Endodermal cell (in vitro differentiated cells): ENCODE measurements at regions not wholly inside any gene's neighbourhood (a gene's known extent, or its start where the extent isn't known, plus 50 kb on each side); places are given as distances from the start of the nearest gene placed in this dataset.
"Not testable (repeated sequence)": the region's sequence is repeated elsewhere in the genome, so short reads cannot be mapped to it uniquely, and the experiment has no call there.

Experiments
- DNase-seq: peaks from one replicate; pipeline ENCODE4 v3.0.0-alpha.2; 2017
- H3K27ac ChIP-seq: 2 replicates; pipeline ENCODE4 v1.5.1; 2013; ENCODE audit warnings: mild to moderate bottlenecking, low read depth, low read length, moderate library complexity
- H3K27me3 ChIP-seq: 2 replicates; pipeline ENCODE4 v1.6.1; 2013; ENCODE audit warnings: mild to moderate bottlenecking, low read length, moderate library complexity; ENCODE audit not compliant: insufficient read depth, control insufficient read depth, poor library complexity, severe bottlenecking
- H3K36me3 ChIP-seq: 2 replicates; pipeline ENCODE4 v1.7.0; 2013; ENCODE audit warnings: mild to moderate bottlenecking, low read length, moderate library complexity; ENCODE audit not compliant: control insufficient read depth, insufficient read depth
- H3K4me1 ChIP-seq: one replicate; pipeline ENCODE4 v1.7.0; 2013; ENCODE audit warnings: low read length; ENCODE audit not compliant: control insufficient read depth, insufficient read depth
- H3K4me3 ChIP-seq: 2 replicates; pipeline ENCODE4 v1.5.1; 2013; ENCODE audit warnings: mild to moderate bottlenecking, low read length, moderate library complexity
- H3K9ac ChIP-seq: 2 replicates; pipeline ENCODE4 v1.6.1; 2013; ENCODE audit warnings: mild to moderate bottlenecking, low read length, moderate library complexity; ENCODE audit not compliant: poor library complexity, severe bottlenecking; ENCODE audit errors: extremely low read depth
- H3K9me3 ChIP-seq: 2 replicates; pipeline ENCODE4 v1.6.1; 2013; ENCODE audit warnings: mild to moderate bottlenecking, low read length, moderate library complexity; ENCODE audit not compliant: control insufficient read depth
- H3K27ac Mint-ChIP-seq: 2 replicates; pipeline ENCODE4 v1.8.0; 2020; ENCODE audit warnings: mixed read lengths
- H3K27me3 Mint-ChIP-seq: 2 replicates; pipeline ENCODE4 v1.8.0; 2021; ENCODE audit warnings: mild to moderate bottlenecking, mixed read lengths; ENCODE audit not compliant: insufficient read depth
- H3K36me3 Mint-ChIP-seq: 2 replicates; pipeline ENCODE4 v1.8.0; 2020; ENCODE audit warnings: low read depth, mixed read lengths
- H3K4me1 Mint-ChIP-seq: 2 replicates; pipeline ENCODE4 v1.8.0; 2020; ENCODE audit warnings: mixed read lengths
- H3K4me3 Mint-ChIP-seq: 2 replicates; pipeline ENCODE4 v1.8.0; 2020; ENCODE audit warnings: mild to moderate bottlenecking, moderate library complexity, mixed read lengths
- H3K9me3 Mint-ChIP-seq: 2 replicates; pipeline ENCODE4 v1.8.0; 2020; ENCODE audit warnings: mild to moderate bottlenecking, mixed read lengths
- WGBS, 2 experiments: methylation state at CpG; one replicate each; pipeline versions ENCODE4 v1.1.5 to v1.1.7; 2013; ENCODE audit warnings: missing lambda C conversion rate in 2 of 2, mixed read lengths in 1 of 2; ENCODE audit not compliant: insufficient coverage in 1 of 2, insufficient read length in 1 of 2; 5-methylcytosine and 5-hydroxymethylcytosine counted together
- TF ChIP-seq, protein P1 (sequence below): fragments of 200-600 bp; sonication (generic); conservative IDR thresholded peaks from 2 replicates; pipeline ENCODE4 v1.5.0; 2021; ENCODE audit warnings: antibody characterized with exemption, mild to moderate bottlenecking

DNA sequence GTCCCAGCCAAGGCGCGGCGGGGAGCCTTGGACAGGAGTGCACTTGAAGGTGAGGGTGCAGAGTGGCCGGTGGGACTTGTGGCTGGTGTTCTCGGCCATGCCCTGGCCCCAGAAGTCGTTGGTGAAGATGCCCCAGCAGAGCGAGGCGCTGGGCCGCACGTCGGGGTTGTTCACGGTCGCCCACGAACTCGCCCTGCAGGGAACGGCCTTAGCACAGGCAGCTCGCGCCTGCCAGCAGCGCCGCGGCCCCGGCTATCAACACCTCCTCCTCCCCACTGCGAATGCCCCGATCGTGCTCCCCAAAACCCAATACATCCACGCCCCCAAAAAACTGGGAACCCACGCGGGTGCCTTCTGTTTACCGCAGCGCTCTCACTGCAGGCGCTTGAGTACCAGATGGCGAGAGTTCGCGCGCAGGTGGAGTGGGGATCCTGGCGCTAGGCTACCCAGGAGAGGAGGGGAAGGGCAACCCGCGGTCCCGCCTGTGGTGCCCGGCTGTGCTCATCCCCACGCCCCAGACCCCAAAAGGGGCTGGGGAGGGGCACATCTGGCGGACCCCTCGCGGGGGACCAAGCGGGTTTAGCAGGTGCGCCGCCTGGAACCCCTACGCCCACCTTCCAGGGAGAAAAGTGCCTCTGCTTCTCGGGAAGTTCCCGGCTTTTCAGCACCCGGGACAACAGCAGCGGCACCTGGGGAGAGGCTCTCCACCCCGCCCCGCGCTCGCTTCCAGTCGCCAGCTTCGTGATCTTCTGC lies 386.3 kb upstream of the TMTC1 start:
- Mint-ChIP-seq H3K4me1 (no peaks in the 10 kb centered on the region), H3K27me3 (peaks cover 24% of the 10 kb centered on the region), H3K36me3 (no peaks in the 10 kb centered on the region), H3K4me3 (peak overlapping the region; percentile 44), H3K9me3 (peaks cover 21% of the 10 kb centered on the region), H3K27ac (no peak overlapping the region)
- Histone ChIP-seq H3K27me3 (peaks cover 38% of the 10 kb centered on the region), H3K9me3 (no peaks in the 10 kb centered on the region), H3K9ac (no peak overlapping the region), H3K4me1 (no peaks in the 10 kb centered on the region), H3K27ac (no peak overlapping the region), H3K4me3 (peak overlapping the region; percentile 60), H3K36me3 (no peaks in the 10 kb centered on the region)
- TF ChIP-seq, protein P1, sequence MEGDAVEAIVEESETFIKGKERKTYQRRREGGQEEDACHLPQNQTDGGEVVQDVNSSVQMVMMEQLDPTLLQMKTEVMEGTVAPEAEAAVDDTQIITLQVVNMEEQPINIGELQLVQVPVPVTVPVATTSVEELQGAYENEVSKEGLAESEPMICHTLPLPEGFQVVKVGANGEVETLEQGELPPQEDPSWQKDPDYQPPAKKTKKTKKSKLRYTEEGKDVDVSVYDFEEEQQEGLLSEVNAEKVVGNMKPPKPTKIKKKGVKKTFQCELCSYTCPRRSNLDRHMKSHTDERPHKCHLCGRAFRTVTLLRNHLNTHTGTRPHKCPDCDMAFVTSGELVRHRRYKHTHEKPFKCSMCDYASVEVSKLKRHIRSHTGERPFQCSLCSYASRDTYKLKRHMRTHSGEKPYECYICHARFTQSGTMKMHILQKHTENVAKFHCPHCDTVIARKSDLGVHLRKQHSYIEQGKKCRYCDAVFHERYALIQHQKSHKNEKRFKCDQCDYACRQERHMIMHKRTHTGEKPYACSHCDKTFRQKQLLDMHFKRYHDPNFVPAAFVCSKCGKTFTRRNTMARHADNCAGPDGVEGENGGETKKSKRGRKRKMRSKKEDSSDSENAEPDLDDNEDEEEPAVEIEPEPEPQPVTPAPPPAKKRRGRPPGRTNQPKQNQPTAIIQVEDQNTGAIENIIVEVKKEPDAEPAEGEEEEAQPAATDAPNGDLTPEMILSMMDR, result no peak
- DNase-seq, result peak; percentile 91
- 26 to 46% methylated on average over 15 to 58 of the region's 58 CpGs for whole genome bisulfite sequencing, 2 experiments

DNA sequence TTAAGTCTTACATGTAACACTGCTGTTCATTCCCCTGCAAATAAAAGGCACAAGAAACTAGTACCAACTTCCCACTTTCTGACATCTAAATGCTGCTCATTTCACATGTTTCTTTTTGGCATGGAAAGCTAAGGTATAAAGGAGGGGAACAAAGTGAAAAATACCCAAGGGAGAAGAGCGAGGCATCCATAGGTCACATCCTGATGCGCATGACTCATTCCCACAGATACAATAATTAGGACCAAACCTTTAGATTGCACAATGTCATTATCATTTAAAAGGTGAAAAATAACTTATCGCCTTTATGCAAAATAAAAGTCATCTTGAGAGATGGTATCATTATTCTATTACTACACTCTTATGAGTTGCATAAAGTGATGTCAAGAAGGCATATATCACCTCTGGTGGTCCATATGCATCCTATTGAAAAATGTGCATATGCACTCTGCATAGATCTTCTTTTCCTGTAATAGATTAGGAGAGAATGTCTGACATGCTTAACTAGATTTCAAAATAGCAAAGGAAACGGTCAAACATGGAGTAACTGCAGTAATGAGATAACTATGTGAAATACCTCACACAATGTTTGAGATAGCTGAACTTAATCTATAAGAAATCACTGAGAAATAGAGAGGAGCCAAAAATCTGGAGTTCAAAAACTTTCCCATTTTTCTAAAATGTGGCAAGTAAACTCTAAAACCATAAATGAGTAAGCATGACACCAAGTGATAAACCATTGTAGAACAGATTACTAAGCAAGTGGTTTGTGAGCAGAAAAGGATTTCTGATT lies 382.5 kb upstream of the TMTC1 start:
- Mint-ChIP-seq H3K4me3 (no peak overlapping the region), H3K4me1 (no peaks in the 10 kb centered on the region), H3K27ac (no peak overlapping the region), H3K9me3 (peaks cover 11% of the 10 kb centered on the region), H3K27me3 (peaks cover 9% of the 10 kb centered on the region), H3K36me3 (peaks cover 3% of the 10 kb centered on the region)
- Histone ChIP-seq H3K9me3 (peaks cover 9% of the 10 kb centered on the region), H3K9ac (no peak overlapping the region), H3K4me3 (no peak overlapping the region), H3K36me3 (no peaks in the 10 kb centered on the region), H3K27me3 (peaks cover 32% of the 10 kb centered on the region), H3K4me1 (no peaks in the 10 kb centered on the region), H3K27ac (no peak overlapping the region)
- DNase-seq, result no peak
- WGBS, 2 experiments, result 83 to 93% methylated on average over 1 to 3 of the region's 4 CpGs
- TF ChIP-seq, protein P1, result no peak

DNA sequence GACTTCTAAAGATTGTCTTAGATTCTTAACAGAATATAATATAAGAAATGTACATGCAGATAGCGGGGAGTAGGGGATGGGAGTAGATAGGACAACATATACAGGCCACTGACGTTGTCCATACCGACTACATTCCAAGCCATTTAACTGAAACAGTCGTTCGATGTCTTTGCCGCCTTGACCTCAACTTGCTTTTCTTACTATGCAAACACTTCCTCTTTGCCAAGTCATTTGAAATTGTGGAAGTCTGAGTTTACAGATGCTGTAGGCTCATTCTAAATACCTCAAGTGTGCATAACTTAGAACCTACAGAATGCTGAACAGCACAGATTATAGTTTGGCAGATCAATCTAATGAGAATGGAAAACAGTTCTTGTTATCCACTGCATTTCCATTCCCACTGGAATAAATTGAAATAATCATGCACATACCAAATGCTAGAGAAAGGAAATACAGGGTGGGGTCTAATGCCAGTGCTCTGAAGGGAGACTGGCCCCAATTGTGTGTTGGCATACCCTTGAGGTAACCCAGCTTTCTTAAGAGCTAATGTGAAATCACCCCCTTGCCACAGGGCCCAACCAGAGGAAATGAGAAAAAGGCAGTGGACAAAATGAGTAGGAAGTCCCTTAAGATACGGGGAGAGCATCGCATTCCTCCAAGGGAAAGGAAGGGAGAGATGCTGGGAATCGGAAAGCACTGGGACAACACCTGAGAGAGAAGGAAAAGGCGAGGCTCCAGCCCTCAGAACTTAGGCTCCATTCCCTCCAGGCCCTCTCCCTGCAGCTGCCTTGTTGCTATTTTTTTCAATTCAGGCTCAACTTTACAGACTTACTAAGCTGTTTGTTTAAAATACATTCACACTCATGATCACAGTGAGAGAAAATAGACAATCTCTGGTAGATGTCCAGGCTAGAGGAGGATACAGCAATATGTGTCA lies 380.9 kb upstream of the TMTC1 start:
- Mint-ChIP-seq H3K4me1 (no peaks in the 10 kb centered on the region), H3K27ac (no peak overlapping the region), H3K9me3 (peaks cover 22% of the 10 kb centered on the region), H3K27me3 (no peaks in the 10 kb centered on the region), H3K4me3 (no peak overlapping the region), H3K36me3 (peaks cover 11% of the 10 kb centered on the region)
- no peak for DNase-seq
- peaks cover 16% of the 10 kb centered on the region for H3K27me3 ChIP-seq
- TF ChIP-seq, protein P1, result no peak
- H3K9me3 ChIP-seq, result peaks cover 21% of the 10 kb centered on the region
- no peaks in the 10 kb centered on the region for H3K4me1 ChIP-seq
- no peak overlapping the region for H3K27ac ChIP-seq
- no peaks in the 10 kb centered on the region for H3K36me3 ChIP-seq
- 94 to 96% methylated on average over 8 to 10 of the region's 10 CpGs for WGBS, 2 experiments
- H3K4me3 ChIP-seq, result no peak overlapping the region
- H3K9ac ChIP-seq, result no peak overlapping the region

DNA sequence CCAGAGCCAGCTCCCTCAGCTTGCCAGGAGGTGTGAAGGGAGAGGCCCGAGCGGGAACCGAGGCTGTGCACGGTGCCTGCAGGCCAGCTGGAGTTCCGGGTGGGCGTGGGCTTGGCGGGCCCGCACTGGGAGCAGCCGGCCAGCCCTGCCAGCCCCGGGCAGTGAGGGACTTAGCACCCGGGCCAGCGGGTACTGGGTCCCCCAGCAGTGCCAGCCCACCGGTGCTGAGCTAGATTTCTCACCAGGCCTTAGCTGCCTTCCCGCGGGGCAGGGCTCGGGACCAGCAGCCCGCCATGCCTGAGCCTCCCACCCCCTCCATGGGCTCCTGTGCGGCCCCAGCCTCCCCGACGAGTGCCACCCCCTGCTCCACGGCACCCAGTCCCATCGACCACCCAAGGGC lies 373.1 kb upstream of the TMTC1 start:
- not testable (repeated sequence) for H3K36me3 ChIP-seq, H3K27me3 Mint-ChIP-seq, H3K9ac ChIP-seq, H3K4me3 ChIP-seq, H3K4me1 ChIP-seq, H3K27ac Mint-ChIP-seq, H3K27me3 ChIP-seq, H3K27ac ChIP-seq, H3K4me3 Mint-ChIP-seq, DNase-seq
- WGBS, 2 experiments, result 74% methylated on average over 21 of the region's 22 CpGs; no CpG with 5 or more reads in 1 of the 2 experiments
- Mint-ChIP-seq H3K9me3 (peaks cover 52% of the 10 kb centered on the region), H3K4me1 (peaks cover 17% of the 10 kb centered on the region), H3K36me3 (peaks cover 14% of the 10 kb centered on the region)
- peaks cover 46% of the 10 kb centered on the region for H3K9me3 ChIP-seq
